ENCODE measurements at regions not wholly inside any gene's neighbourhood (a gene's known extent, or its start where the extent isn't known, plus 50 kb on each side); places are given as distances from the start of the nearest gene placed in this dataset.

GRCh38 chr22:48248901-48249455, 1486.5 kb downstream of the TBC1D22A start:
- no peak for DNase-seq

GRCh38 chr22:48247829-48248228, 1485.4 kb downstream of the TBC1D22A start:
- no peak for DNase-seq

GRCh38 chr22:48245196-48245485, 1482.7 kb downstream of the TBC1D22A start:
- DNase-seq: no peak

GRCh38 chr22:48244388-48245195, 1482.1 kb downstream of the TBC1D22A start:
- DNase-seq: no peak

GRCh38 chr22:48242461-48242864, 1480.0 kb downstream of the TBC1D22A start:
- DNase-seq: no peak

- DNase-seq: no peak
Measured at GRCh38 chr22:48241658-48242057, 1479.2 kb downstream of the TBC1D22A start.

- no peak for DNase-seq
Measured at GRCh38 chr22:48240935-48241230, 1478.4 kb downstream of the TBC1D22A start.

- no peak for DNase-seq
Measured at GRCh38 chr22:48240148-48240934, 1477.9 kb downstream of the TBC1D22A start.

- no peak for DNase-seq
Measured at GRCh38 chr22:48239461-48240147, 1477.2 kb downstream of the TBC1D22A start.

- no peak for DNase-seq
Measured at GRCh38 chr22:48238966-48239365, 1476.5 kb downstream of the TBC1D22A start.

GRCh38 chr22:48238284-48238915, 1476.0 kb downstream of the TBC1D22A start:
- no peak for DNase-seq

- DNase-seq: no peak
Measured at GRCh38 chr22:48237466-48238283, 1475.2 kb downstream of the TBC1D22A start.

- DNase-seq: no peak
Measured at GRCh38 chr22:48236261-48236660, 1473.8 kb downstream of the TBC1D22A start.

GRCh38 chr22:48235744-48236143, 1473.3 kb downstream of the TBC1D22A start:
- no peak for DNase-seq

- DNase-seq: no peak
Measured at GRCh38 chr22:48234011-48234410, 1471.6 kb downstream of the TBC1D22A start.

GRCh38 chr22:48233586-48233985, 1471.1 kb downstream of the TBC1D22A start:
- DNase-seq: no peak

GRCh38 chr22:48228468-48228867, 1466.0 kb downstream of the TBC1D22A start:
- DNase-seq: no peak

- no peak for DNase-seq
Measured at GRCh38 chr22:48227341-48228018, 1465.0 kb downstream of the TBC1D22A start.

GRCh38 chr22:48226026-48227013, 1463.9 kb downstream of the TBC1D22A start:
- no peak for DNase-seq

GRCh38 chr22:48224332-48224731, 1461.9 kb downstream of the TBC1D22A start:
- no peak for DNase-seq
